ENCODE measurements at regions not wholly inside any gene's neighbourhood (a gene's known extent, or its start where the extent isn't known, plus 50 kb on each side); places are given as distances from the start of the nearest gene placed in this dataset.
"Not testable (repeated sequence)": the region's sequence is repeated elsewhere in the genome, so short reads cannot be mapped to it uniquely, and the experiment has no call there.

DNA sequence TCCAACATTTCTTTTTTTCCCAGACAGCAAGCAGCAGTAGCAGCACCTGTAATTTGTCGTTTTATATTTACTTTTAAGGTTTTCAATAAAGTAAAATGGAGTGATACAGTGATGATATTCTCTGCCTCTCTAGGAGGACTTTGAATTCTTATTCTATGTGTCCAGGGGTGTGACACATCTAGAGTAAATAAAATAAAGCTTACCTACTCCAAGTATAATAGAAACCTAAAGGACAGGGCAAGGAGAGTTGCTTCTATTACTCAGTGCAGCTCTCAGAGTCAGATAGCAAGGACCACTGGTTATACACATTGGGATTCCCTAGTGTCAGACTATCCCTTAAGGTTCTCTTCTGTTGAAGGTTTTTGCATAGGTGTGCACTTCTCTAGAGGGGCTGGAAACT lies 95.9 kb downstream of the LMO4 start:
- Histone ChIP-seq H3K4me3 (ENCODE audit: control insufficient read depth in 1 of 2, extremely low read depth in 1 of 2, low read length in 1 of 2) (no peak overlapping the region), H3K9me3 (no peaks in the 10 kb centered on the region), H3K27ac (ENCODE audit: low read length) (no peak overlapping the region), H3K4me1 (ENCODE audit: control insufficient read depth in 1 of 2, extremely low read depth in 1 of 2, insufficient read depth in 2 of 2, low read length in 2 of 2) (no peaks in the 10 kb centered on the region), H3K27me3 (replicated peaks in 1 of 2; ENCODE audit: control insufficient read depth in 2 of 2, extremely low read depth in 1 of 2, insufficient read depth in 2 of 2, low read length in 1 of 2) (no peaks in the 10 kb centered on the region), H3K36me3 (ENCODE audit: control insufficient read depth in 2 of 2, extremely low read depth in 1 of 2, insufficient read depth in 1 of 2, low read length in 1 of 2) (no peaks in the 10 kb centered on the region)
- Mint-ChIP-seq H3K27me3 (no peaks in the 10 kb centered on the region), H3K9me3 (peaks cover 0 to 4% (median 0%) of the 10 kb centered on the region in 3 donors), H3K4me1 (no peaks in the 10 kb centered on the region), H3K36me3 (no peaks in the 10 kb centered on the region), H3K27ac (no peak overlapping the region), H3K4me3 (no peak overlapping the region)
- CTCF ChIA-PET, result no interaction called here
- POLR2A ChIA-PET, result no interaction called here
- DNase-seq, result no peak
- WGBS (ENCODE audit: insufficient coverage), result no CpG with 5 or more reads among the region's 1 CpG
- ATAC-seq (replicated peaks in 1 of 4), result no peak

DNA sequence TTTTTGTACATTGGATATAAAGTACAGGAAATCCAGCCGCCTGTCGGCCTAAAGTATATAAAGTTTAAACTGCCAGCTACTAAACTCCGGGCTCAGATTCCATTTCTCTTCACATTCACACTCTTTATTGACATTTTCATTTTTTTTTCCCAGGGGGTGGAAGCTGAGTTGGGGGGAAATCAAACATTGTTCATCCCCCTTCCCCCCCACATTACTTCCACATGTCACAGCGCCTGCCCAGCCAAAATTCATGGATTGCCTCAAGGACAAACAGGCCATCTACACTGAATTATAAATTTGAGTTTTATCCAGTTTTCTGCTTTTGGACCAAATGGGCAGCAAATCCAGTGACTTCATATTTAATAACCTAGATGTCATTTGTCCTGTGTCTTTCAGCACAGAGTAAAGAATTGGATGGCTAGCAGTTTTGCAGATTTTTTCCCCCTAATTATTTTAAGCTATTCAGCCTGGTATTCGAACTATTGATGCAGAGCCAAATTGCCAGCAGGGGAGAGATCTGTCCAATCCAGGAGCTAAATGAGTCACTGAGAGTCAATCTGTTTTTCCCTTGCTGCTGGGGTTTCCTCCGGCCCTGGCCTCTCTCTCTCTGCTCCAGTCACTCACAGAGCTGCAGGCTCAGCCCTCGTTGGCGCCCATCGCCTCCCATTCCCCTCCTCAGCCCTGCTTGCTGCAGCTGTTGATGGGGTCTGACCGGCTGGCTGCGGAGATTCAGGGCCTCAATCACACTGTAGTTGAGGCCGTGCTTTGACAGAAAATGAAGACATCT lies 98.0 kb downstream of the LMO4 start:
- Histone ChIP-seq H3K4me1 (ENCODE audit: control insufficient read depth in 1 of 2, extremely low read depth in 1 of 2, insufficient read depth in 2 of 2, low read length in 2 of 2) (no peaks in the 10 kb centered on the region), H3K27ac (ENCODE audit: low read length) (no peak overlapping the region), H3K36me3 (ENCODE audit: control insufficient read depth in 2 of 2, extremely low read depth in 1 of 2, insufficient read depth in 1 of 2, low read length in 1 of 2) (no peaks in the 10 kb centered on the region), H3K27me3 (replicated peaks in 1 of 2; ENCODE audit: control insufficient read depth in 2 of 2, extremely low read depth in 1 of 2, insufficient read depth in 2 of 2, low read length in 1 of 2) (no peaks in the 10 kb centered on the region), H3K4me3 (ENCODE audit: control insufficient read depth in 1 of 2, extremely low read depth in 1 of 2, low read length in 1 of 2) (no peak overlapping the region), H3K9me3 (no peaks in the 10 kb centered on the region)
- no peaks in the 10 kb centered on the region for H3K4me1 Mint-ChIP-seq
- CTCF ChIA-PET, result no interaction called here
- peaks cover 0 to 4% (median 0%) of the 10 kb centered on the region in 3 donors for H3K9me3 Mint-ChIP-seq
- POLR2A ChIA-PET, result no interaction called here
- ATAC-seq (replicated peaks in 1 of 4) (no peak), DNase-seq (no peak)
- no peak overlapping the region for H3K27ac Mint-ChIP-seq
- peaks cover 2 to 6% of the 10 kb centered on the region in 2 donors for H3K27me3 Mint-ChIP-seq
- WGBS (ENCODE audit: insufficient coverage), result 85% methylated on average over 7 of the region's 12 CpGs
- H3K36me3 Mint-ChIP-seq, result no peaks in the 10 kb centered on the region
- no peak overlapping the region for H3K4me3 Mint-ChIP-seq

DNA sequence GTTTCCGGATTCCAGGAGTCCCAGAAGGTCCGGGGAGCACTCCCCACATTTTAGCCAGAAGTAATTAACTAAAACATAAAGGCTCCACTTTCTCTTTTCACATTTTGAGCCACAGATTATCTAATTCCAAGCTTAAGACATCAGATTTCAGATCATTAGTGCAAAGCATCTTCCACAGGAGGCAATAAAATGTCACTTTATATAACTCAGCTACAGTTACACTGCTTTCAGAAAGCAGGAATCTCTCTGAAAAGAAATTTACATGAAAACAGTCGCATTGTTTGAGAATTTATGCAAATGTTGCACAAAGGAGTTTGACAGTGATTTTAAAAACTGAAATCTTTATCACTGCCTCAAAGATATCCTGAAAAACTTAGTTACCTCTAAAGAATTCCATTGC lies 99.7 kb downstream of the LMO4 start:
- ChIA-PET POLR2A (no interaction called here), CTCF (no interaction called here)
- peaks cover 5 to 12% of the 10 kb centered on the region in 2 donors for H3K27me3 Mint-ChIP-seq
- no peaks in the 10 kb centered on the region for H3K9me3 ChIP-seq
- H3K4me3 ChIP-seq (ENCODE audit: control insufficient read depth in 1 of 2, extremely low read depth in 1 of 2, low read length in 1 of 2), result no peak overlapping the region
- H3K9me3 Mint-ChIP-seq, result no peaks in the 10 kb centered on the region
- no peak overlapping the region for H3K4me3 Mint-ChIP-seq
- H3K27ac Mint-ChIP-seq, result no peak overlapping the region
- H3K27ac ChIP-seq (ENCODE audit: low read length), result no peak overlapping the region
- WGBS (ENCODE audit: insufficient coverage), result no CpG with 5 or more reads among the region's 3 CpGs
- H3K36me3 Mint-ChIP-seq, result no peaks in the 10 kb centered on the region
- DNase-seq (no peak), ATAC-seq (replicated peaks in 1 of 4) (no peak)
- H3K4me1 Mint-ChIP-seq, result no peaks in the 10 kb centered on the region
- H3K27me3 ChIP-seq (replicated peaks in 1 of 2; ENCODE audit: control insufficient read depth in 2 of 2, extremely low read depth in 1 of 2, insufficient read depth in 2 of 2, low read length in 1 of 2), result no peaks in the 10 kb centered on the region
- H3K36me3 ChIP-seq (ENCODE audit: control insufficient read depth in 2 of 2, extremely low read depth in 1 of 2, insufficient read depth in 1 of 2, low read length in 1 of 2), result no peaks in the 10 kb centered on the region
- no peaks in the 10 kb centered on the region for H3K4me1 ChIP-seq (ENCODE audit: control insufficient read depth in 1 of 2, extremely low read depth in 1 of 2, insufficient read depth in 2 of 2, low read length in 2 of 2)

DNA sequence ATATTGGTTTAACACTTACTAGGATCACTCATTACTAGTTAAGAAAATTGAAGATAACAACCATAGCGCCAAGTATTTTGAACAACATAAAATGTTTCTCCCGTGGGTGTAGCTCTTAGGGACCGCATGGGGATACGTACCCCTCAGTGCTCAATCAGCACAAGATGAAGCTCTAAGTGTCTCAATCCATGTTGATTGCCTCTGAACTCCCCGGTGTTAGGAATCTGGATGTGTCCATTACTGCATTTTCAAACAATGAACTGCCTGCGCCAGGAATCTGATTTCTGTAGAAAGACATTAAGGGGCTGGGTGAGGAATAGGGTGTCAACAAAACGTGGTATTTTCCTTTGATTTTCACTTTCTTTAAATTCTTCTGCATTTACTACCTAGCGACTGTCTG lies 100.2 kb downstream of the LMO4 start:
- Histone ChIP-seq H3K4me3 (ENCODE audit: control insufficient read depth in 1 of 2, extremely low read depth in 1 of 2, low read length in 1 of 2) (no peak overlapping the region), H3K4me1 (ENCODE audit: control insufficient read depth in 1 of 2, extremely low read depth in 1 of 2, insufficient read depth in 2 of 2, low read length in 2 of 2) (no peaks in the 10 kb centered on the region), H3K27ac (ENCODE audit: low read length) (no peak overlapping the region), H3K36me3 (ENCODE audit: control insufficient read depth in 2 of 2, extremely low read depth in 1 of 2, insufficient read depth in 1 of 2, low read length in 1 of 2) (no peaks in the 10 kb centered on the region), H3K27me3 (replicated peaks in 1 of 2; ENCODE audit: control insufficient read depth in 2 of 2, extremely low read depth in 1 of 2, insufficient read depth in 2 of 2, low read length in 1 of 2) (no peaks in the 10 kb centered on the region), H3K9me3 (no peaks in the 10 kb centered on the region)
- no peaks in the 10 kb centered on the region for H3K36me3 Mint-ChIP-seq
- no peaks in the 10 kb centered on the region for H3K9me3 Mint-ChIP-seq
- ChIA-PET CTCF (no interaction called here), POLR2A (interaction anchor here in 1 of 2 donors (0.5 kb wide), 1 partner anchor 445 kb away, joined by 5 read pairs; no protein-coding TSS in a partner anchor)
- 100% methylated on average over 5 of the region's 8 CpGs for WGBS (ENCODE audit: insufficient coverage)
- no peak overlapping the region for H3K4me3 Mint-ChIP-seq
- H3K27ac Mint-ChIP-seq, result no peak overlapping the region
- peaks cover 5 to 12% of the 10 kb centered on the region in 2 donors for H3K27me3 Mint-ChIP-seq
- ATAC-seq (replicated peaks in 1 of 4), result no peak
- no peak for DNase-seq
- H3K4me1 Mint-ChIP-seq, result no peaks in the 10 kb centered on the region

DNA sequence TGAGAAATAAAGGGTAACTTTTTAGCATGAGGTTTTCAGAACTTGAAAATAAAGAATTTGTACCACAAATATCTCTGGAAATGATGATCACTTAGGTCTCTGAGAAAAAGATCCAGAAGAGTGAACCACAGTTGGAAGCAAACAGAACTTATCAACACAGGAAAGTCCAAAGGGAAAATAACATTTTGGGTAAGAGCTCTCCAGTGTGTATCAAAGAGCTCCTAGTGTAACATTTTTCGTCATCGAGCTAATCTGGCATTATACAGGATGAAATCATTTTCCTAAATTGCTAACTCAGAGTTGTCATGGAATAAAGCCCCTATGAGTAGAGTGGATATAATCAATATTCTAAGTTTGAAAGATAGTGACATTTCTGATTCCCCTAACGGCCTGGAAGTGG lies 104.0 kb downstream of the LMO4 start:
- H3K27me3 ChIP-seq (replicated peaks in 1 of 2; ENCODE audit: control insufficient read depth in 2 of 2, extremely low read depth in 1 of 2, insufficient read depth in 2 of 2, low read length in 1 of 2), result no peaks in the 10 kb centered on the region
- H3K4me3 ChIP-seq (ENCODE audit: control insufficient read depth in 1 of 2, extremely low read depth in 1 of 2, low read length in 1 of 2), result no peak overlapping the region
- H3K27ac Mint-ChIP-seq, result no peak overlapping the region
- H3K9me3 Mint-ChIP-seq, result no peaks in the 10 kb centered on the region
- peaks cover 10 to 16% of the 10 kb centered on the region in 2 donors for H3K27me3 Mint-ChIP-seq
- no peaks in the 10 kb centered on the region for H3K36me3 Mint-ChIP-seq
- H3K4me1 ChIP-seq (ENCODE audit: control insufficient read depth in 1 of 2, extremely low read depth in 1 of 2, insufficient read depth in 2 of 2, low read length in 2 of 2), result no peaks in the 10 kb centered on the region
- H3K36me3 ChIP-seq (ENCODE audit: control insufficient read depth in 2 of 2, extremely low read depth in 1 of 2, insufficient read depth in 1 of 2, low read length in 1 of 2), result no peaks in the 10 kb centered on the region
- no peaks in the 10 kb centered on the region for H3K9me3 ChIP-seq
- H3K4me1 Mint-ChIP-seq, result peaks cover 0 to 4% (median 0%) of the 10 kb centered on the region in 3 donors
- ChIA-PET POLR2A (no interaction called here), CTCF (no interaction called here)
- no peak overlapping the region for H3K27ac ChIP-seq (ENCODE audit: low read length)
- WGBS (ENCODE audit: insufficient coverage), result no CpG with 5 or more reads among the region's 3 CpGs
- ATAC-seq (replicated peaks in 1 of 4) (no peak), DNase-seq (no peak)
- H3K4me3 Mint-ChIP-seq, result no peak overlapping the region

DNA sequence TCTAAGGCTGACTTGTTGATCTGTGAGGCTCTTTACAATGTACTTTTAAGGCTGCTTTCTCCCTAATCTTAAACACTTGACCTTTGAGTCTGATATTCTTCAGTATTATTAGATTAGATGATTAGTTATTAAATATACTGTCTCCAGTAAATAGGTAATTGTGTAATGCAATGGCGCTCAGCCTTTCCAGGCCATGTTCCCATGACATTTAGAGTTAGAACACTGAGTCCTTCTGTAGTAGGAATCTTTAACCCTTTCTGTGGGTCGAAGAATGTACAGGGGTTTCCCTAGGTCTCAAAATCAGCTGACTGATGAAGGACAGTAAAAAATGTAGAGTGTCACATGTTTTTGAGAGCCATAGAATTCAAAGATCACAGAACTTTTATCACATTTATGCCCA lies 104.4 kb downstream of the LMO4 start:
- CTCF ChIA-PET; H3K9me3 Mint-ChIP-seq; DNase-seq; H3K27ac Mint-ChIP-seq; H3K4me3 Mint-ChIP-seq; H3K4me1 Mint-ChIP-seq; H3K27me3 ChIP-seq (replicated peaks in 1 of 2; ENCODE audit: control insufficient read depth in 2 of 2, extremely low read depth in 1 of 2, insufficient read depth in 2 of 2, low read length in 1 of 2); H3K9me3 ChIP-seq; H3K36me3 ChIP-seq (ENCODE audit: control insufficient read depth in 2 of 2, extremely low read depth in 1 of 2, insufficient read depth in 1 of 2, low read length in 1 of 2); POLR2A ChIA-PET; H3K4me3 ChIP-seq (ENCODE audit: control insufficient read depth in 1 of 2, extremely low read depth in 1 of 2, low read length in 1 of 2); H3K4me1 ChIP-seq (ENCODE audit: control insufficient read depth in 1 of 2, extremely low read depth in 1 of 2, insufficient read depth in 2 of 2, low read length in 2 of 2); ATAC-seq (replicated peaks in 1 of 4); H3K36me3 Mint-ChIP-seq; H3K27ac ChIP-seq (ENCODE audit: low read length): not testable (repeated sequence)
- no CpG with 5 or more reads among the region's 2 CpGs for WGBS (ENCODE audit: insufficient coverage)
- H3K27me3 Mint-ChIP-seq, result peaks cover 10 to 16% of the 10 kb centered on the region in 2 donors

DNA sequence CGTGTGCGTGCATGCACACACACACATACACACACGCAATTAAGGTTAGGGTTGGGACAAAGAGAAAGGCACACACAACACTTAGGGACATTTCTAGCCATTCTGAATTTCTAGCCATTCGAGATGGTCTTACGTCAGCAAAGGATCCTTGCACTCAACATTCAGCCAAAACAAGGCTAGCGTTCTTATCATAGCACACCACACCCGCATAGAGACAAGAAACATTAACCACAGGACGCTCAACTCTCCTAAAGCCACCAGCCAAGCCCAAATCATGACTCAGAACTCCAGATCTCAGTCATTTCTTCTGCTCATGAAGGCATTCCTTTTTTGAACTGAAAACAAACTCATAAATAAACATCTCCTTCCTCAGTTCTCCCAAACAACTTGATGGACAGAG lies 106.8 kb downstream of the LMO4 start:
- Histone ChIP-seq H3K36me3 (ENCODE audit: control insufficient read depth in 2 of 2, extremely low read depth in 1 of 2, insufficient read depth in 1 of 2, low read length in 1 of 2) (no peaks in the 10 kb centered on the region), H3K9me3 (no peaks in the 10 kb centered on the region), H3K27ac (ENCODE audit: low read length) (no peak overlapping the region), H3K27me3 (replicated peaks in 1 of 2; ENCODE audit: control insufficient read depth in 2 of 2, extremely low read depth in 1 of 2, insufficient read depth in 2 of 2, low read length in 1 of 2) (no peaks in the 10 kb centered on the region), H3K4me3 (ENCODE audit: control insufficient read depth in 1 of 2, extremely low read depth in 1 of 2, low read length in 1 of 2) (no peak overlapping the region), H3K4me1 (ENCODE audit: control insufficient read depth in 1 of 2, extremely low read depth in 1 of 2, insufficient read depth in 2 of 2, low read length in 2 of 2) (no peaks in the 10 kb centered on the region)
- Mint-ChIP-seq H3K27ac (peak overlapping the region in 1 of 2 donors; percentile 0), H3K4me3 (no peak overlapping the region), H3K9me3 (no peaks in the 10 kb centered on the region), H3K27me3 (peaks cover 10% of the 10 kb centered on the region in 2 donors), H3K4me1 (peaks cover 0 to 4% (median 0%) of the 10 kb centered on the region in 3 donors), H3K36me3 (no peaks in the 10 kb centered on the region)
- ChIA-PET CTCF (no interaction called here), POLR2A (no interaction called here)
- no peak for DNase-seq
- peak in 2 of 4 experiments; percentile 33 to 34 for ATAC-seq (replicated peaks in 1 of 4)
- WGBS (ENCODE audit: insufficient coverage), result 78% methylated on average over 8 of the region's 8 CpGs
